Astrocyte (in vitro differentiated cells and primary cell): ENCODE measurements at regions not wholly inside any gene's neighbourhood (a gene's known extent, or its start where the extent isn't known, plus 50 kb on each side); places are given as distances from the start of the nearest gene placed in this dataset.

Experiments used
- DNase-seq: peaks from one replicate; pipeline ENCODE4 v3.0.0-alpha.2; 2010; ENCODE audit warnings: low read depth
- FAIRE-seq: peaks from 2 replicates; lab custom pipeline; 2011; peaks lifted over from hg19 to GRCh38; lab: Jason Lieb, UNC
- H2AFZ ChIP-seq: 2 replicates; pipeline ENCODE4 v1.6.0; 2012; ENCODE audit warnings: low read depth, low read length, inconsistent platforms
- H3K27ac ChIP-seq: 2 replicates; pipeline ENCODE4 v1.5.1; 2011; ENCODE audit warnings: low read depth, low read length, inconsistent platforms
- H3K27me3 ChIP-seq: 2 replicates; pipeline ENCODE4 v1.6.0; 2011; ENCODE audit warnings: low read length, inconsistent platforms; ENCODE audit not compliant: insufficient read depth
- H3K36me3 ChIP-seq: 2 replicates; pipeline ENCODE4 v1.5.1; 2011; ENCODE audit warnings: low read length, inconsistent platforms; ENCODE audit not compliant: insufficient read depth
- H3K4me1 ChIP-seq: 2 replicates; pipeline ENCODE4 v1.5.1; 2011; ENCODE audit warnings: low read length, inconsistent platforms; ENCODE audit not compliant: insufficient read depth
- H3K4me2 ChIP-seq: 2 replicates; pipeline ENCODE4 v1.6.0; 2012; ENCODE audit warnings: low read length, inconsistent platforms
- H3K4me3 ChIP-seq: 2 replicates; pipeline ENCODE4 v1.5.1; 2011; ENCODE audit warnings: low read depth, mild to moderate bottlenecking, low read length, inconsistent platforms; ENCODE audit not compliant: insufficient read depth
- H3K79me2 ChIP-seq: 2 replicates; pipeline ENCODE4 v1.6.0; 2012; ENCODE audit warnings: mild to moderate bottlenecking, low read length, inconsistent platforms; ENCODE audit not compliant: insufficient read depth
- H3K9ac ChIP-seq: 2 replicates; pipeline ENCODE4 v1.6.0; 2012; ENCODE audit warnings: mild to moderate bottlenecking, low read length, inconsistent platforms
- H3K9me3 ChIP-seq: 2 replicates; pipeline ENCODE4 v1.5.1; 2012; ENCODE audit warnings: low read depth, mild to moderate bottlenecking, low read length, inconsistent platforms; ENCODE audit not compliant: insufficient read depth
- H4K20me1 ChIP-seq: 2 replicates; pipeline ENCODE4 v1.6.0; 2012; ENCODE audit warnings: low read length, inconsistent platforms; ENCODE audit not compliant: insufficient read depth
- H3K27ac Mint-ChIP-seq: one replicate; pipeline ENCODE4 v1.8.0; 2021; ENCODE audit warnings: mild to moderate bottlenecking, mixed read lengths; ENCODE audit not compliant: unreplicated experiment
- H3K27me3 Mint-ChIP-seq: one replicate; pipeline ENCODE4 v1.8.0; 2021; ENCODE audit warnings: low read depth, mixed read lengths; ENCODE audit not compliant: unreplicated experiment
- H3K36me3 Mint-ChIP-seq: one replicate; pipeline ENCODE4 v1.8.0; 2021; ENCODE audit warnings: low read depth, mixed read lengths; ENCODE audit not compliant: unreplicated experiment
- H3K4me1 Mint-ChIP-seq: one replicate; pipeline ENCODE4 v1.8.0; 2021; ENCODE audit warnings: low read depth, mixed read lengths; ENCODE audit not compliant: unreplicated experiment
- H3K4me3 Mint-ChIP-seq: one replicate; pipeline ENCODE4 v1.8.0; 2021; ENCODE audit warnings: mild to moderate bottlenecking, moderate library complexity, mixed read lengths; ENCODE audit not compliant: unreplicated experiment
- H3K9me3 Mint-ChIP-seq: one replicate; pipeline ENCODE4 v1.8.0; 2021; ENCODE audit warnings: mild to moderate bottlenecking, mixed read lengths; ENCODE audit not compliant: unreplicated experiment
- EZH2 ChIP-seq: IDR thresholded peaks from 2 replicates; pipeline ENCODE4 v1.6.1; 2012; ENCODE audit warnings: mild to moderate bottlenecking, low read length, inconsistent platforms; ENCODE audit not compliant: insufficient read depth
- TF ChIP-seq, protein P1 (sequence below): IDR thresholded peaks from 2 replicates; pipeline ENCODE4 v1.5.1; 2011; ENCODE audit warnings: low read depth, mild to moderate bottlenecking, inconsistent platforms, low read length, moderate library complexity; ENCODE audit not compliant: insufficient read depth

DNA sequence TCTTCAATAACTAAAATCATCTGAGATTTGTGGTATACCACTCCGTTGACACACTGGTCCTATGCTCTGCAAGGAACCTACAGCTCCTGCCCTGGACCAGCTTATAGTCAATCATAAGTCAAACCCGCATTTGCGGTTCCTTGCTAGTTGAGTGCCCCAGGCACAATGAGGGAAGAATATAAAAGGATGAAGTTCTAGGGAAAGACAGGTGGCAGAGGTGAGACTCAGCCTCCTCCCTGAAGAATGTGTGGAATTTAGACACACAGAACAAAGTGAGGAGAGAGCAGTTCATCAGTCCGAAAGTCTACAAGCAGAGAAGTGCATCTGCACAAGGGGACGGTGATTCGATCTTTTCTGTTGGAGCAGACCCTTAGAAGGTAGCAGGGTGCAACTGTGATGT, 615.0 kb upstream of the FANCL start:
- Mint-ChIP-seq H3K36me3 (no peaks in the 10 kb centered on the region), H3K9me3 (peaks cover 5% of the 10 kb centered on the region), H3K4me1 (no peaks in the 10 kb centered on the region), H3K4me3 (no peak overlapping the region), H3K27me3 (no peaks in the 10 kb centered on the region), H3K27ac (no peak overlapping the region)
- FAIRE-seq = no peak
- Histone ChIP-seq H3K27ac (no peak overlapping the region), H4K20me1 (no peaks in the 10 kb centered on the region), H3K27me3 (no peaks in the 10 kb centered on the region), H3K9ac (no peak overlapping the region), H2AFZ (no peak overlapping the region), H3K4me3 (no peak overlapping the region), H3K4me2 (no peak overlapping the region), H3K9me3 (no peaks in the 10 kb centered on the region), H3K79me2 (no peaks in the 10 kb centered on the region), H3K36me3 (no peaks in the 10 kb centered on the region), H3K4me1 (no peaks in the 10 kb centered on the region)
- TF ChIP-seq, protein P1, sequence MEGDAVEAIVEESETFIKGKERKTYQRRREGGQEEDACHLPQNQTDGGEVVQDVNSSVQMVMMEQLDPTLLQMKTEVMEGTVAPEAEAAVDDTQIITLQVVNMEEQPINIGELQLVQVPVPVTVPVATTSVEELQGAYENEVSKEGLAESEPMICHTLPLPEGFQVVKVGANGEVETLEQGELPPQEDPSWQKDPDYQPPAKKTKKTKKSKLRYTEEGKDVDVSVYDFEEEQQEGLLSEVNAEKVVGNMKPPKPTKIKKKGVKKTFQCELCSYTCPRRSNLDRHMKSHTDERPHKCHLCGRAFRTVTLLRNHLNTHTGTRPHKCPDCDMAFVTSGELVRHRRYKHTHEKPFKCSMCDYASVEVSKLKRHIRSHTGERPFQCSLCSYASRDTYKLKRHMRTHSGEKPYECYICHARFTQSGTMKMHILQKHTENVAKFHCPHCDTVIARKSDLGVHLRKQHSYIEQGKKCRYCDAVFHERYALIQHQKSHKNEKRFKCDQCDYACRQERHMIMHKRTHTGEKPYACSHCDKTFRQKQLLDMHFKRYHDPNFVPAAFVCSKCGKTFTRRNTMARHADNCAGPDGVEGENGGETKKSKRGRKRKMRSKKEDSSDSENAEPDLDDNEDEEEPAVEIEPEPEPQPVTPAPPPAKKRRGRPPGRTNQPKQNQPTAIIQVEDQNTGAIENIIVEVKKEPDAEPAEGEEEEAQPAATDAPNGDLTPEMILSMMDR = no peak
- no peak for TF ChIP-seq EZH2
- no peak for DNase-seq

DNA sequence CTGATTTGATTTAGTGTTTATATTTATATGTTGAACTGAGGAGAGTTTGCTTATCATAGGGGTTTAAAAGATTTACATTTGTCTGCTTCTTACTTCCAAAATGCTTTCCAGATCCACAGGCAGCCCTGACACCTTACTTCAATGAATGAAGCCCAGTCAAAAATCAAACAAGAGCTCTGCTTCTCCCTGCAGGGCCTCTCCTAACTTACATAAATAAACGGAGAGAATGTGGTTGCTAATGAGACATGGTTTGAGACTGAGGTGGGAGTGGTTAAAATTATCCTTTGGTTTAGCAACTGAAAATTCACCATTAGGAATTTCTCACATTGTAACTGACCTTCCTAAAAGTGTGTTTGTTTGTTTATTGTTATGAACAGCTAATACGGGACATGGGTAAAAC, 612.3 kb upstream of the FANCL start:
- FAIRE-seq (peak; percentile 52), DNase-seq (no peak)
- TF ChIP-seq, protein P1 = no peak
- no peak for TF ChIP-seq EZH2
- H3K9me3 Mint-ChIP-seq = peaks cover 3% of the 10 kb centered on the region
- H3K27ac Mint-ChIP-seq = no peak overlapping the region
- no peaks in the 10 kb centered on the region for H3K36me3 Mint-ChIP-seq
- H3K4me2 ChIP-seq = no peak overlapping the region
- H4K20me1 ChIP-seq = no peaks in the 10 kb centered on the region
- H3K27me3 Mint-ChIP-seq = no peaks in the 10 kb centered on the region
- no peak overlapping the region for H3K4me3 Mint-ChIP-seq
- H3K27ac ChIP-seq = no peak overlapping the region
- H2AFZ ChIP-seq = no peak overlapping the region
- no peaks in the 10 kb centered on the region for H3K9me3 ChIP-seq
- H3K36me3 ChIP-seq = no peaks in the 10 kb centered on the region
- H3K4me3 ChIP-seq = no peak overlapping the region
- H3K4me1 Mint-ChIP-seq = no peaks in the 10 kb centered on the region
- H3K9ac ChIP-seq = no peak overlapping the region
- H3K79me2 ChIP-seq = no peaks in the 10 kb centered on the region
- H3K27me3 ChIP-seq = no peaks in the 10 kb centered on the region
- no peaks in the 10 kb centered on the region for H3K4me1 ChIP-seq

DNA sequence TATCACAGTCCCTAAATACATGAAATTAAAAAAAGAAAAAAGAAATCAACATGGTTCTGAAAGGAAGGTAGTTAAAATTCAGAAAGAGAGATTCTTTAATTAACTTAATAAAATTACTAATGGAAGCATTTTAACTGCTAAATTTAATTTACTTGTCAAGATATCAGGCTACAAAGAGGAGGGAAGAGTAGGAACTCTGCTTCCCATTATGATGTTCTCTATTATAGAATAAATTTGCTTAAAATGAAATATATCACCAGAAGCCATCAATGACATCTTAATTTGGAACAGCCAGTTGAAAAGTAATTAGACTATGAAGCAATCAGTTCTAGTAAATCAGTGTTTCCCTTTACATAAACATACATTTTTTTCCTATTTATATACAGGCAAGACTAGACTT, 611.8 kb upstream of the FANCL start:
- Mint-ChIP-seq H3K27me3 (no peaks in the 10 kb centered on the region), H3K36me3 (no peaks in the 10 kb centered on the region), H3K9me3 (peaks cover 3% of the 10 kb centered on the region), H3K4me1 (no peaks in the 10 kb centered on the region), H3K27ac (no peak overlapping the region), H3K4me3 (no peak overlapping the region)
- H4K20me1 ChIP-seq = no peaks in the 10 kb centered on the region
- H3K36me3 ChIP-seq = no peaks in the 10 kb centered on the region
- no peaks in the 10 kb centered on the region for H3K4me1 ChIP-seq
- no peak overlapping the region for H3K9ac ChIP-seq
- no peak for DNase-seq
- no peak overlapping the region for H3K4me2 ChIP-seq
- H3K9me3 ChIP-seq = no peaks in the 10 kb centered on the region
- no peak overlapping the region for H3K4me3 ChIP-seq
- FAIRE-seq = no peak
- no peak overlapping the region for H3K27ac ChIP-seq
- no peaks in the 10 kb centered on the region for H3K27me3 ChIP-seq
- H3K79me2 ChIP-seq = no peaks in the 10 kb centered on the region
- H2AFZ ChIP-seq = no peak overlapping the region
- TF ChIP-seq EZH2 = no peak
- TF ChIP-seq, protein P1 = no peak
